ENCODE measurements at regions not wholly inside any gene's neighbourhood (a gene's known extent, or its start where the extent isn't known, plus 50 kb on each side); places are given as distances from the start of the nearest gene placed in this dataset.

DNA sequence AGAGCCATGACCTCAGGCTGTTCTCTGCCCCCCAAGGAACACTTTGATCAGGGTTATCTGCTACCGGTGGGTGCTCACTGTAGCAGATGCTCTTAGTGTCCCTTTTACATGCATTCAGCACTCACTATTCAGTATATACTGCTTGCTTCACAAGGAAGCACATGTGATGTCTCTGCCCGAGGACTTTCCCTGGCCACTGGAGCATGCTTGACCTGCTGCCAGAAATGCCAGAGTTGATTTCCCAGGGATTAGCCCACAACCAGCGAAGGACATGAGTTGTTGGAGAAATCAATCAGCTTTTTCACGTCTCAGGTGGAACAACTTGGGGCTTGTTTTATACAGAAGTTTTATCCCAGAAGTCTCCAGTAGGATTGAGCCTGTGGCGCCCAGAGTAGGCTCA, 51.2 kb upstream of the RPS6KA3 start:
- TF ChIP-seq, protein P1, sequence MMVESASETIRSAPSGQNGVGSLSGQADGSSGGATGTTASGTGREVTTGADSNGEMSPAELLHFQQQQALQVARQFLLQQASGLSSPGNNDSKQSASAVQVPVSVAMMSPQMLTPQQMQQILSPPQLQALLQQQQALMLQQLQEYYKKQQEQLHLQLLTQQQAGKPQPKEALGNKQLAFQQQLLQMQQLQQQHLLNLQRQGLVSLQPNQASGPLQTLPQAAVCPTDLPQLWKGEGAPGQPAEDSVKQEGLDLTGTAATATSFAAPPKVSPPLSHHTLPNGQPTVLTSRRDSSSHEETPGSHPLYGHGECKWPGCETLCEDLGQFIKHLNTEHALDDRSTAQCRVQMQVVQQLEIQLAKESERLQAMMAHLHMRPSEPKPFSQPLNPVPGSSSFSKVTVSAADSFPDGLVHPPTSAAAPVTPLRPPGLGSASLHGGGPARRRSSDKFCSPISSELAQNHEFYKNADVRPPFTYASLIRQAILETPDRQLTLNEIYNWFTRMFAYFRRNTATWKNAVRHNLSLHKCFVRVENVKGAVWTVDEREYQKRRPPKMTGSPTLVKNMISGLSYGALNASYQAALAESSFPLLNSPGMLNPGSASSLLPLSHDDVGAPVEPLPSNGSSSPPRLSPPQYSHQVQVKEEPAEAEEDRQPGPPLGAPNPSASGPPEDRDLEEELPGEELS (CRISPR knock-in tag; IDR thresholded peaks at IDR 0.05; ENCODE audit: borderline replicate concordance): no peak
- TF ChIP-seq SMARCB1 (IDR thresholded peaks at IDR 0.05; ENCODE audit: insufficient read length, low read depth) (no peak), SMC3 (conservative IDR thresholded peaks at IDR 0.05; ENCODE audit: insufficient read depth, low read depth, low read length) (no peak), ZBTB8A (IDR thresholded peaks at IDR 0.05; ENCODE audit: partially characterized antibody) (no peak), ZNF280A (IDR thresholded peaks at IDR 0.05; ENCODE audit: low read depth, partially characterized antibody) (no peak), BMI1 (IDR thresholded peaks at IDR 0.05; ENCODE audit: low read length) (no peak), EZH2 (IDR thresholded peaks at IDR 0.05; ENCODE audit: borderline replicate concordance, low read depth, low read length) (no peak), SAFB (IDR thresholded peaks at IDR 0.05; ENCODE audit: borderline replicate concordance, low read depth, low read length) (no peak), DPF2 (IDR thresholded peaks at IDR 0.05) (no peak)

All from K562 (cell line).